OCI-LY1 (cell line): ENCODE measurements at regions not wholly inside any gene's neighbourhood (a gene's known extent, or its start where the extent isn't known, plus 50 kb on each side); places are given as distances from the start of the nearest gene placed in this dataset.

Source experiments
- H2AFZ ChIP-seq: fragments of 200-600 bp; sonication (generic), shearing (Covaris generic); 2 replicates; pipeline ENCODE4 v1.6.0; 2014; ENCODE audit warnings: antibody characterized with exemption, mild to moderate bottlenecking, low read length
- H3F3A ChIP-seq: fragments of 200-600 bp; sonication (generic), shearing (Covaris generic); 2 replicates; pipeline ENCODE4 v1.6.0; 2014; ENCODE audit warnings: mild to moderate bottlenecking, antibody characterized with exemption, low read length, moderate library complexity; ENCODE audit not compliant: insufficient read depth
- H3K27ac ChIP-seq: fragments of 200-600 bp; sonication (generic); 2 replicates; pipeline ENCODE4 v1.5.1; 2014; ENCODE audit warnings: low read length, mixed run types, mild to moderate bottlenecking, low read depth; ENCODE audit not compliant: poor library complexity, severe bottlenecking
- H3K27me3 ChIP-seq: fragments of 200-600 bp; sonication (generic); 2 replicates; pipeline ENCODE4 v1.6.0; 2014; ENCODE audit warnings: antibody characterized with exemption, mild to moderate bottlenecking, low read length, moderate library complexity; ENCODE audit not compliant: insufficient read depth
- H3K36me3 ChIP-seq: fragments of 200-600 bp; sonication (generic); 2 replicates; pipeline ENCODE4 v1.6.1; 2014; ENCODE audit warnings: mild to moderate bottlenecking, antibody characterized with exemption, low read length, moderate library complexity, mixed read lengths; ENCODE audit not compliant: insufficient read depth
- H3K4me1 ChIP-seq: fragments of 200-600 bp; sonication (generic); 2 replicates; pipeline ENCODE4 v1.5.1; 2014; ENCODE audit warnings: mild to moderate bottlenecking, low read length, moderate library complexity; ENCODE audit not compliant: insufficient read depth, severe bottlenecking
- H3K4me2 ChIP-seq: fragments of 200-600 bp; sonication (generic), shearing (Covaris generic); 2 replicates; pipeline ENCODE4 v1.6.1; 2014; ENCODE audit warnings: low read length
- H3K4me3 ChIP-seq: fragments of 200-600 bp; sonication (generic); 2 replicates; pipeline ENCODE4 v1.5.1; 2014; ENCODE audit warnings: low read length, low read depth, mild to moderate bottlenecking, mixed read lengths; ENCODE audit not compliant: poor library complexity, severe bottlenecking
- H3K79me2 ChIP-seq: fragments of 200-600 bp; shearing (Covaris generic); 2 replicates; pipeline ENCODE4 v1.6.1; 2016; ENCODE audit warnings: mixed run types, low read length, mixed read lengths; ENCODE audit not compliant: insufficient read depth
- H3K9ac ChIP-seq: fragments of 200-600 bp; sonication (generic), shearing (Covaris generic); 2 replicates; pipeline ENCODE4 v1.6.1; 2014; ENCODE audit warnings: mild to moderate bottlenecking, low read length, mixed read lengths
- H3K9me2 ChIP-seq: fragments of 200-600 bp; sonication (generic), shearing (Covaris generic); 2 replicates; pipeline ENCODE4 v1.6.1; 2014; ENCODE audit warnings: low read depth, mild to moderate bottlenecking, low read length, mixed read lengths
- H3K9me3 ChIP-seq: fragments of 200-600 bp; shearing (Covaris generic); 2 replicates; pipeline ENCODE4 v1.6.1; 2014; ENCODE audit warnings: low read length, mixed read lengths
- H4K20me1 ChIP-seq: fragments of 200-600 bp; sonication (generic), shearing (Covaris generic); 2 replicates; pipeline ENCODE4 v1.6.0; 2016; ENCODE audit warnings: mild to moderate bottlenecking, low read length; ENCODE audit not compliant: insufficient read depth
- CTCF ChIP-seq: fragments of 200-600 bp; sonication (generic), shearing (Covaris generic); IDR thresholded peaks from 2 replicates; pipeline ENCODE4 v1.5.1; 2017; ENCODE audit warnings: mild to moderate bottlenecking, antibody characterized with exemption, low read length, moderate library complexity, mixed read lengths
- EZH2 ChIP-seq: fragments of 200-600 bp; sonication (generic), shearing (Covaris generic); IDR thresholded peaks from 2 replicates; pipeline ENCODE4 v1.8.0; 2017; ENCODE audit warnings: borderline replicate concordance, mixed run types, mild to moderate bottlenecking, antibody characterized with exemption, low read length, moderate library complexity, mixed read lengths

- Histone ChIP-seq H3K9ac (no peak overlapping the region), H3K79me2 (no peaks in the 10 kb centered on the region), H3K4me1 (no peaks in the 10 kb centered on the region), H3F3A (no peaks in the 10 kb centered on the region), H3K27ac (no peak overlapping the region), H3K4me3 (no peak overlapping the region), H4K20me1 (no peaks in the 10 kb centered on the region), H3K36me3 (no peaks in the 10 kb centered on the region), H2AFZ (no peak overlapping the region), H3K4me2 (no peak overlapping the region), H3K9me3 (no peaks in the 10 kb centered on the region), H3K9me2 (no peaks in the 10 kb centered on the region), H3K27me3 (no peaks in the 10 kb centered on the region)
- TF ChIP-seq CTCF (no peak), EZH2 (no peak)
These were observed 223.1 kb upstream of the JUN start for GRCh38 chr1:59006932-59007331.

DNA sequence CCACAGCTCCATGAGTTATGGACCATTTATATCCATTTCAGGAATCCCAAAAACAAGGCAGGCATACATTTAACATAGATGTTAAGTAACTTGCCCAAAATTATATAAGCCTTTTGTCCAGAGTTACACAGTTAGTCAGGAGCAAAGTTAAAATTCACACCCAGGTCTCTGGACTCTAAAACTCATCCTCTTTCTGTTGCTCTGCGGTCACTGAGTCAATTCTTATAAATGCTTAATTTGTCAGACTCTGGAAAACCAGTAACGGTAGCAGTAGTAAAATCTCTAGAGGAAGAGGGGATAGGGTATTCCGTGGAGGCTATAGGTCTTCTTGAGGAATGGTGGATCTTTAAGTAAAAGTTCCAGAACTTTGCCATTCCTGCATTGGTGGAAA, 223.6 kb upstream of the JUN start:
- Histone ChIP-seq H3K4me3 (no peak overlapping the region), H2AFZ (no peak overlapping the region), H3K4me2 (no peak overlapping the region), H3F3A (no peaks in the 10 kb centered on the region), H4K20me1 (no peaks in the 10 kb centered on the region), H3K9ac (no peak overlapping the region), H3K27ac (no peak overlapping the region), H3K79me2 (no peaks in the 10 kb centered on the region), H3K9me2 (no peaks in the 10 kb centered on the region), H3K27me3 (no peaks in the 10 kb centered on the region), H3K36me3 (no peaks in the 10 kb centered on the region), H3K9me3 (no peaks in the 10 kb centered on the region), H3K4me1 (no peaks in the 10 kb centered on the region)
- no peak for TF ChIP-seq CTCF
- no peak for TF ChIP-seq EZH2

DNA sequence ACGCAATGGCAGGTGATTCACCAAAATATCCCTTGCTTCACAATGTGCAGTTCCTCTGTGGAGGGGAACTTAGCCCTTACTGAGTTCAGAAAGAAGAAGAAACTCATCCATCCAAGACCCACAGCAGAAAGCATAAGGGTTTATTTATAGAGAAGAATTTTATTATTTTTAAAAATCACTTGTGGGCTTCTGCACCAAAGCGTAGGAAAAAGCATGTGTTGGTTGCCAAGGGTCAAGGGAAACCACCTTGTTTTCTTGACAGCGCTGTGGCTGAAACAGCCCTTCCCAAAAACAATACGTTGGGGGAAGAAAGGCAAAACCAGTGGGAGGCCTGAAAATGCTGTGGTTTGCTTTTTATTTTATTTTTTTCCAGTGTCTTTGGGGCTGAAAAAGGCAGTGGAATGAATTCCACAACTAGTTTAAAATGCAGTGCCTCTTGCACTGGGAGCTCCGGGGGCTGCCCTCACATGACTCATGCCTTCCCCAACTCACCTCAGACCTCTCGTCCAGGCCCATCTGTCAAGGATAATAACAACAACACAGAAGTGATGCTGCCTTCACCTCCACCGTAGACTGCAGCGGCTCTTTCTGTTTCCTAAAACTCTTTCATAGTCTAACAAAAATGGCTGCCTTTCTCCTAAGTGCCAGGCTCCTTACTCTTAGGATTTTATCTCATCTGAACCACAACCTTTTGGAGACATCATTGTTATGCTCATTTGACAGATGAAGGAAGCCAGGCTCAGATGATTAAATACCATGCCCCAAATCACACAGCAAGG, 224.2 kb upstream of the JUN start:
- TF ChIP-seq EZH2 (no peak), CTCF (no peak)
- Histone ChIP-seq H3K9ac (no peak overlapping the region), H3F3A (no peaks in the 10 kb centered on the region), H4K20me1 (no peaks in the 10 kb centered on the region), H3K79me2 (no peaks in the 10 kb centered on the region), H3K4me3 (no peak overlapping the region), H3K4me2 (no peak overlapping the region), H2AFZ (no peak overlapping the region), H3K27ac (no peak overlapping the region), H3K27me3 (no peaks in the 10 kb centered on the region), H3K9me2 (no peaks in the 10 kb centered on the region), H3K9me3 (no peaks in the 10 kb centered on the region), H3K4me1 (no peaks in the 10 kb centered on the region), H3K36me3 (no peaks in the 10 kb centered on the region)
